HUES64 (cell line): ENCODE measurements at regions not wholly inside any gene's neighbourhood (a gene's known extent, or its start where the extent isn't known, plus 50 kb on each side); places are given as distances from the start of the nearest gene placed in this dataset.
A peak's percentile ranks its signal among the peaks of the same experiment; 100 is the strongest.
"Not testable (repeated sequence)": the region's sequence is repeated elsewhere in the genome, so short reads cannot be mapped to it uniquely, and the experiment has no call there.

Experiments used
- H3K27ac ChIP-seq: 2 replicates; pipeline ENCODE4 v1.7.0; 2013; ENCODE audit warnings: low read depth, low read length, inconsistent platforms
- H3K27me3 ChIP-seq: 2 replicates; pipeline ENCODE4 v1.6.1; 2013; ENCODE audit warnings: mild to moderate bottlenecking, low read length; ENCODE audit not compliant: insufficient read depth
- H3K36me3 ChIP-seq: 2 replicates; pipeline ENCODE4 v1.6.1; 2013; ENCODE audit warnings: mild to moderate bottlenecking, low read length; ENCODE audit not compliant: insufficient read depth
- H3K4me1 ChIP-seq: 2 replicates; pipeline ENCODE4 v1.6.1; 2013; ENCODE audit warnings: mild to moderate bottlenecking, low read length, moderate library complexity; ENCODE audit not compliant: insufficient read depth
- H3K4me3 ChIP-seq: 2 replicates; pipeline ENCODE4 v1.5.1; 2013; ENCODE audit warnings: mild to moderate bottlenecking, low read length, moderate library complexity
- H3K9ac ChIP-seq: 2 replicates; pipeline ENCODE4 v1.6.1; 2013; ENCODE audit warnings: mild to moderate bottlenecking, low read depth, low read length
- H3K9me3 ChIP-seq: 2 replicates; pipeline ENCODE4 v1.6.1; 2013; ENCODE audit warnings: low read depth, low read length; ENCODE audit not compliant: insufficient read depth
- WGBS: fragments of 150-250, 120-280 bp; methylation state at CpG from one replicate; pipeline ENCODE4 v1.1.7; 2013; ENCODE audit warnings: missing lambda C conversion rate; 5-methylcytosine and 5-hydroxymethylcytosine counted together

GRCh38 chr16:54985156-54985555 lies 54.5 kb downstream of the IRX5 start:
- H3K27me3 ChIP-seq, result no peaks in the 10 kb centered on the region
- no peak overlapping the region for H3K9ac ChIP-seq
- no peak overlapping the region for H3K4me3 ChIP-seq
- H3K9me3 ChIP-seq, result no peaks in the 10 kb centered on the region
- 94% methylated on average over 9 of the region's 9 CpGs for WGBS
- H3K4me1 ChIP-seq, result peaks cover 16% of the 10 kb centered on the region; the same call in 1 of the 2 replicates
- H3K27ac ChIP-seq, result no peak overlapping the region
- no peaks in the 10 kb centered on the region for H3K36me3 ChIP-seq

- H3K27ac ChIP-seq, result no peak overlapping the region
- no peaks in the 10 kb centered on the region for H3K27me3 ChIP-seq
- WGBS, result 91% methylated on average over 2 of the region's 3 CpGs
- H3K9ac ChIP-seq, result no peak overlapping the region
- H3K36me3 ChIP-seq, result no peaks in the 10 kb centered on the region
- no peak overlapping the region for H3K4me3 ChIP-seq
- peaks cover 16% of the 10 kb centered on the region; the same call in 1 of the 2 replicates for H3K4me1 ChIP-seq
- no peaks in the 10 kb centered on the region for H3K9me3 ChIP-seq
These were observed 55.0 kb downstream of the IRX5 start for GRCh38 chr16:54985668-54986067.

GRCh38 chr16:54986409-54986808 lies 55.7 kb downstream of the IRX5 start:
- Histone ChIP-seq H3K4me1 (peaks cover 16% of the 10 kb centered on the region; the same call in 1 of the 2 replicates), H3K9ac (peak overlapping the region; percentile 5; the same call in 1 of the 2 replicates), H3K36me3 (no peaks in the 10 kb centered on the region), H3K27me3 (no peaks in the 10 kb centered on the region), H3K9me3 (no peaks in the 10 kb centered on the region), H3K27ac (no peak overlapping the region), H3K4me3 (no peak overlapping the region)
- 71% methylated on average over 8 of the region's 8 CpGs for WGBS

- H3K27ac ChIP-seq, result no peak overlapping the region
- peaks cover 16% of the 10 kb centered on the region; the same call in 1 of the 2 replicates for H3K4me1 ChIP-seq
- no peaks in the 10 kb centered on the region for H3K9me3 ChIP-seq
- H3K9ac ChIP-seq, result peak overlapping the region; percentile 46; the same call in 1 of the 2 replicates
- no peaks in the 10 kb centered on the region for H3K36me3 ChIP-seq
- no peaks in the 10 kb centered on the region for H3K27me3 ChIP-seq
- H3K4me3 ChIP-seq, result no peak overlapping the region
- 80% methylated on average over 14 of the region's 14 CpGs for WGBS
These were observed 56.4 kb downstream of the IRX5 start for GRCh38 chr16:54987081-54987480.

GRCh38 chr16:54991525-54991924 lies 60.9 kb downstream of the IRX5 start:
- Histone ChIP-seq H3K27me3 (no peaks in the 10 kb centered on the region), H3K9me3 (no peaks in the 10 kb centered on the region), H3K4me3 (no peak overlapping the region), H3K9ac (no peak overlapping the region), H3K27ac (no peak overlapping the region), H3K4me1 (peaks cover 8% of the 10 kb centered on the region; the same call in 1 of the 2 replicates), H3K36me3 (no peaks in the 10 kb centered on the region)
- 87% methylated on average over 3 of the region's 3 CpGs for WGBS

- H3K27me3 ChIP-seq, H3K4me3 ChIP-seq, H3K4me1 ChIP-seq, H3K27ac ChIP-seq, H3K9ac ChIP-seq, H3K9me3 ChIP-seq, H3K36me3 ChIP-seq: not testable (repeated sequence)
- WGBS, result 97% methylated on average over 4 of the region's 4 CpGs
These were observed 61.3 kb downstream of the IRX5 start for GRCh38 chr16:54991946-54992345.

GRCh38 chr16:54993106-54993895 lies 62.6 kb downstream of the IRX5 start:
- Histone ChIP-seq H3K9me3 (no peaks in the 10 kb centered on the region), H3K36me3 (no peaks in the 10 kb centered on the region), H3K4me1 (no peaks in the 10 kb centered on the region), H3K27ac (no peak overlapping the region), H3K9ac (no peak overlapping the region), H3K27me3 (no peaks in the 10 kb centered on the region), H3K4me3 (no peak overlapping the region)
- 100% methylated on average over 2 of the region's 2 CpGs for WGBS

GRCh38 chr16:54996186-54996585 lies 65.5 kb downstream of the IRX5 start:
- H3K9me3 ChIP-seq, result no peaks in the 10 kb centered on the region
- 96% methylated on average over 6 of the region's 7 CpGs for WGBS
- H3K4me3 ChIP-seq, result no peak overlapping the region
- no peaks in the 10 kb centered on the region for H3K4me1 ChIP-seq
- H3K9ac ChIP-seq, result no peak overlapping the region
- H3K36me3 ChIP-seq, result no peaks in the 10 kb centered on the region
- no peaks in the 10 kb centered on the region for H3K27me3 ChIP-seq
- no peak overlapping the region for H3K27ac ChIP-seq

GRCh38 chr16:54998834-54999233 lies 68.2 kb downstream of the IRX5 start:
- Histone ChIP-seq H3K27me3 (no peaks in the 10 kb centered on the region), H3K36me3 (no peaks in the 10 kb centered on the region), H3K4me1 (no peaks in the 10 kb centered on the region), H3K27ac (no peak overlapping the region), H3K4me3 (no peak overlapping the region), H3K9ac (no peak overlapping the region), H3K9me3 (no peaks in the 10 kb centered on the region)
- WGBS, result no CpG with 5 or more reads among the region's 1 CpG

- Histone ChIP-seq H3K27ac (no peak overlapping the region), H3K4me1 (no peaks in the 10 kb centered on the region), H3K9me3 (no peaks in the 10 kb centered on the region), H3K27me3 (no peaks in the 10 kb centered on the region), H3K4me3 (no peak overlapping the region), H3K9ac (no peak overlapping the region), H3K36me3 (no peaks in the 10 kb centered on the region)
- 94% methylated on average over 11 of the region's 11 CpGs for WGBS
These were observed 68.8 kb downstream of the IRX5 start for GRCh38 chr16:54999481-54999880.

GRCh38 chr16:55000595-55000994 lies 69.9 kb downstream of the IRX5 start:
- WGBS, result 84% methylated on average over 4 of the region's 4 CpGs
- Histone ChIP-seq H3K27ac (no peak overlapping the region), H3K9ac (no peak overlapping the region), H3K9me3 (no peaks in the 10 kb centered on the region), H3K4me3 (no peak overlapping the region), H3K4me1 (no peaks in the 10 kb centered on the region), H3K27me3 (no peaks in the 10 kb centered on the region), H3K36me3 (no peaks in the 10 kb centered on the region)
